Uterus (tissue), 2 donors: ENCODE measurements at regions not wholly inside any gene's neighbourhood (a gene's known extent, or its start where the extent isn't known, plus 50 kb on each side); places are given as distances from the start of the nearest gene placed in this dataset.

Experiments used
- CTCF ChIP-seq, 4 experiments: fragments of 200-600 bp in 2 of 4; fragments of 450-650 bp in 2 of 4; sonication (generic) in 2 of 4; IDR thresholded peaks; one replicate each; pipeline ENCODE4 v1.5.1; 2016 to 2019; ENCODE audit warnings: antibody characterized with exemption in 4 of 4, mild to moderate bottlenecking in 2 of 4, moderate library complexity in 1 of 4
- POLR2A ChIP-seq, 2 donors: fragments of 450-650 bp; IDR thresholded peaks; one replicate each; pipeline ENCODE4 v1.6.1; 2016; ENCODE audit warnings: antibody characterized with exemption in 2 of 2, mild to moderate bottlenecking in 1 of 2, moderate library complexity in 1 of 2

- no peak for TF ChIP-seq POLR2A (IDR thresholded peaks at IDR 0.05)
- TF ChIP-seq CTCF (IDR thresholded peaks at IDR 0.05): no peak
Measured at GRCh38 chr6:169381988-169382387, 128.3 kb upstream of the THBS2 start.
